Fibroblast of skin of left quadriceps (primary cell): ENCODE measurements at regions not wholly inside any gene's neighbourhood (a gene's known extent, or its start where the extent isn't known, plus 50 kb on each side); places are given as distances from the start of the nearest gene placed in this dataset.

Experiments
- DNase-seq, 2 experiments: peaks; one replicate each; pipeline ENCODE4 v3.0.0-alpha.2; 2013; ENCODE audit warnings: low read depth in 2 of 2

- no peak for DNase-seq
Measured at GRCh38 chr21:27776925-27777553, 810.2 kb upstream of the ADAMTS5 start.

GRCh38 chr21:27772816-27773215 lies 805.9 kb upstream of the ADAMTS5 start:
- peak in 1 of 2 experiments; percentile 25 for DNase-seq

- no peak for DNase-seq
Measured at GRCh38 chr21:27771938-27772483, 805.1 kb upstream of the ADAMTS5 start.

GRCh38 chr21:27769763-27770162 lies 802.9 kb upstream of the ADAMTS5 start:
- no peak for DNase-seq

- DNase-seq: peak; percentile 56 to 67
Measured at GRCh38 chr21:27768046-27768637, 801.3 kb upstream of the ADAMTS5 start.

- no peak for DNase-seq
Measured at GRCh38 chr21:27764056-27764455, 797.2 kb upstream of the ADAMTS5 start.

GRCh38 chr21:27761623-27762022 lies 794.7 kb upstream of the ADAMTS5 start:
- DNase-seq: no peak

- no peak for DNase-seq
Measured at GRCh38 chr21:27759820-27760219, 792.9 kb upstream of the ADAMTS5 start.

- no peak for DNase-seq
Measured at GRCh38 chr21:27759091-27759659, 792.3 kb upstream of the ADAMTS5 start.

GRCh38 chr21:27756191-27756590 lies 789.3 kb upstream of the ADAMTS5 start:
- DNase-seq: no peak

GRCh38 chr21:27743971-27744564 lies 777.2 kb upstream of the ADAMTS5 start:
- DNase-seq: no peak

GRCh38 chr21:27741736-27742135 lies 774.8 kb upstream of the ADAMTS5 start:
- DNase-seq: no peak

GRCh38 chr21:27740084-27740483 lies 773.2 kb upstream of the ADAMTS5 start:
- no peak for DNase-seq

GRCh38 chr21:27739187-27739586 lies 772.3 kb upstream of the ADAMTS5 start:
- DNase-seq: no peak

GRCh38 chr21:27735699-27736098 lies 768.8 kb upstream of the ADAMTS5 start:
- DNase-seq: no peak

GRCh38 chr21:27734146-27734545 lies 767.3 kb upstream of the ADAMTS5 start:
- peak; percentile 33 to 42 for DNase-seq

GRCh38 chr21:27725916-27726315 lies 759.0 kb upstream of the ADAMTS5 start:
- no peak for DNase-seq

- DNase-seq: no peak
Measured at GRCh38 chr21:27722095-27722494, 755.2 kb upstream of the ADAMTS5 start.

- no peak for DNase-seq
Measured at GRCh38 chr21:27721675-27722074, 754.8 kb upstream of the ADAMTS5 start.

GRCh38 chr21:27719226-27719625 lies 752.3 kb upstream of the ADAMTS5 start:
- no peak for DNase-seq

GRCh38 chr21:27715131-27715530 lies 748.2 kb upstream of the ADAMTS5 start:
- DNase-seq: no peak
